NCI-H526 treated with DMSO at 0.1 percent for 48 hours (cell line): ENCODE measurements at regions not wholly inside any gene's neighbourhood (a gene's known extent, or its start where the extent isn't known, plus 50 kb on each side); places are given as distances from the start of the nearest gene placed in this dataset.
"Not testable (repeated sequence)": the region's sequence is repeated elsewhere in the genome, so short reads cannot be mapped to it uniquely, and the experiment has no call there.

Experiments used
- DNase-seq: peaks from one replicate; lab custom pipeline; 2025; lab: John Stamatoyannopoulos, UW

- DNase-seq: no peak
These were observed 683.9 kb downstream of the CCSER2 start for GRCh38 chr10:85012305-85012704.

DNA sequence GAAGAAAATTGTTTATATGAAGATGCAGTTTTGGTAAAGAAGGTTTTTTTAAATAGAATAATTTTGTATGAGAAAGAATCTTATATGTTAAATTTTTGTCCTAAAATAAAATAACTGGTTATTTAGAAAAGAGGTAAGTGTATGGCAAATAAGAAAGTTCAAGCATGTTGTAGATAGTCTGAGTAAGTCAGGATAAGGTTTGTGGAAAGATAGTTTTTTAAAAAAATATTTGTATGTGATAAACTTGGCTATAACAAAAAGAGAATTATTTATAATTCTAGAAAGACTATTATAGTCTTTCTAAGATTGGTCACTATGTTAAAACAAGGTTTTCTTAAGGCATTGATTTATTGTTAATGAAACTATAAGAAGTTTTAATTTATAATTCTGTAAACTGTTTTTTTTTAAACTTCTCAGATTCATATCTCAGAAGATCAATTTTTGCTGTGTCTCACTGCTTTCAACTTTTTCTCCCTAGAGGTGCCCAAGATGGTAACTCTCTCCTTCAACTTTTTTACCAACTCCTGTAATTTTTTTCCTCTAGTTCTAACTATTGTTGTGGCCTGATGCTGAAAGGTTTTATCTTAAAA lies 698.6 kb downstream of the CCSER2 start:
- no peak for DNase-seq

- DNase-seq: no peak
These were observed 704.6 kb downstream of the CCSER2 start for GRCh38 chr10:85032981-85033380.

GRCh38 chr10:85036661-85037060 lies 708.3 kb downstream of the CCSER2 start:
- peak; percentile 0 for DNase-seq

- DNase-seq: no peak
These were observed 710.9 kb downstream of the CCSER2 start for GRCh38 chr10:85039311-85039710.

- DNase-seq: no peak
These were observed 714.8 kb downstream of the CCSER2 start for GRCh38 chr10:85043207-85043606.

DNA sequence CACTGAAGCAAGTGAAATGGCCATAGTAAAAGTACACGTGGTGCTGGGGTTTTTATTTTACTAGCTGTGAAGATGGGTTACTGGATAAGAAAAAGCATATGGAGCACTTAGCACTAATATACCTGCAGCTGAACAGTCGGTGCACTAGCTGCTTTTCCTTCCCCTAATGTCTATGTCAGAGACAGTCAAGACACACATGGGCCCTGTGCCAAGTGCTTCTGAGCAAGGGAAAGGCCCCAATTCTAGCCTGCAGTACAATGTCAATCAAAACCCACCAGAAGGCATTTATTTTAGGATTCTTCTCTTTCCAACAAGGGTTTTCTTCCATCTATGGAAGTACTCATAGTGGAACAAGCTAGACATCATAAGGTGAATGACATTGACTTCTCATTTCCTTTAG lies 716.7 kb downstream of the CCSER2 start:
- DNase-seq: no peak

DNA sequence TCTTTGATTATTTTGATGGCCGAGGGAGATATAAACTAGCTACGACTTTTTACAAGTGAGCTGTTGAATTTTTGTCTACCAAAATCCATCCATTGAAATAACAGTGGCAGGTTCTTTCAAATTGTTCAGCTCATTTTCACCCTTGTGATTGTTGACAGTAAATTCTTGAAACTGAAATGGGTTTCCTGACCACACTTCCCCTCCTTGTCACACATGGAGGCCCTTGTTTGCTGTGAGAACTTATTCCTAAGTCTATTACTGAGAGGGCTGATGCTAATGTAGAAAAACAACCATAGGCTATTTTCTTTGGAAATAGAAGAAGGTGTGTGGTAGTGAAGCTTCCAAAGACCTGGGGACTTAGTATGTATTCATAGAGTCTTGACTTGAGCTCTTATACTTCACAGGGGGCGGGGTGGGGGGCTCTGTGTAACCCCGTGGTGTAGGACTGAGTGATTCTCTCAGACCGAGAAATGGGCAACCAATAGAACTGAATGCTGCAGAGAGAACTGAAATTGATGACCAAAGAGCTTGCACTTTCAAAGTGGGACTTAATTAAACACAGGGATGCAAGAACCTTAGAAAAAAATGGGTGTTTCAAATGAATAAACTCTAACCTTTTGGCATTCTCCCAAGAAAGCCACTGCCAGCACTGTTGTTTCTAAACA lies 718.9 kb downstream of the CCSER2 start:
- DNase-seq: no peak

GRCh38 chr10:85047979-85048378 lies 719.6 kb downstream of the CCSER2 start:
- DNase-seq: no peak

GRCh38 chr10:85048644-85049043 lies 720.3 kb downstream of the CCSER2 start:
- DNase-seq: no peak

- DNase-seq: no peak
These were observed 732.6 kb downstream of the CCSER2 start for GRCh38 chr10:85060944-85061343.

DNA sequence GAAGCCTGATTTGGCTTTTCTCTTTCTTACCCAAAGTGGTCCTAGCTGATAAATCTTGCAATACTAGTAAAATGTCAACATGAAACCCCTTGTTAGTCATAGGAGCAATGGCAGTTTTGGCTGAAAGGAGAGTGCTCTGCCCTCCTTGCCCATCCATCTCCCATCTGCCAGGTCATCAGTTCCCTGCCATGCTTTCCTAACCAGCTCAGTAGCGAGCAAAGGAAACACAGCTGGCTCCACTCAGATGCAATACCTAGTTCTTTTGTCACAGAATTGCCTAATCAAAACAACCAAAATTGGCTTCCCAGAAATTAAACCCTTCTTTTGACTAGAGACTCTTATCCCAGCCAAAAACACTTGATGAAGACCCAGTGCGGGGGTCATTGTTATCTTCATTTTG lies 733.0 kb downstream of the CCSER2 start:
- DNase-seq: no peak

- DNase-seq: no peak
These were observed 739.6 kb downstream of the CCSER2 start for GRCh38 chr10:85067955-85068354.

DNA sequence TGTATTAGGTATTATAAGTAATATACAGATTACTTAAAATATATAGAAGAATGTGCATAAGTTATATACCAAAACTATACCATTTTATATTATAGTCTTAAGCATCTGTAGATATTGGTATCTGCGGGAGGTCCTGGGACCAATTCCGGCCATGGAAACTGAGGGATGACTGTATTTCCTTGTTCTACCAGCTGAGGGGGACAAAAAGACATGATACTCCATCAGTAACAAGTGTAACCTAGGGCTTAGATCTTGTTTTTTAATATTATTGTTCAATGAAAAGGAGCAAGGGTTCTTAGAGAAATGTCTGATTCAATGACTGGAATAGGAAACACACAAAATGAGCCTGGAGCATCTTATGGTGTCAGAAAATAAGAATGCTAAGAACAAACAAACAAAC lies 752.5 kb downstream of the CCSER2 start:
- no peak for DNase-seq

GRCh38 chr10:85098835-85099521 lies 770.6 kb downstream of the CCSER2 start:
- DNase-seq: no peak

- DNase-seq: no peak
These were observed 772.1 kb downstream of the CCSER2 start for GRCh38 chr10:85100495-85100894.

GRCh38 chr10:85105614-85106255 lies 777.3 kb downstream of the CCSER2 start:
- no peak for DNase-seq

DNA sequence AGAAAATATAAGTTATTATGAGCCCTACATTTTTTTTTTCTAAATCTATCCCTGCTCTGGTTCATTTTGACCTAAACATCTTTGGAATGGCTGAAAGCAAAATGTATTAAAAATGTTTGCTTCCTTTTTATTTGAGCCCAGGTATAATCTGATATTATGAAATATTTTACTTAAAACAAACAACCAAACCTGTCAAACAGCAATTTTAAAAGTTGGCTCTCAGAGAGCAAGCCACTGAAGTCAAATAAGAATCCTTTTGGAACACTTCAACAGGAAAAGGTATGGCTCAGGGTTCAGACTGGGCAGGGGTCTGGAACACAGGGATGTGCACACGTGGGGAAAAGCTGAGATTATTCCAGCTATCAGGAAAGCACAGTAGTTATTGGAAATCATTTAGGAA lies 782.9 kb downstream of the CCSER2 start:
- DNase-seq: no peak

DNA sequence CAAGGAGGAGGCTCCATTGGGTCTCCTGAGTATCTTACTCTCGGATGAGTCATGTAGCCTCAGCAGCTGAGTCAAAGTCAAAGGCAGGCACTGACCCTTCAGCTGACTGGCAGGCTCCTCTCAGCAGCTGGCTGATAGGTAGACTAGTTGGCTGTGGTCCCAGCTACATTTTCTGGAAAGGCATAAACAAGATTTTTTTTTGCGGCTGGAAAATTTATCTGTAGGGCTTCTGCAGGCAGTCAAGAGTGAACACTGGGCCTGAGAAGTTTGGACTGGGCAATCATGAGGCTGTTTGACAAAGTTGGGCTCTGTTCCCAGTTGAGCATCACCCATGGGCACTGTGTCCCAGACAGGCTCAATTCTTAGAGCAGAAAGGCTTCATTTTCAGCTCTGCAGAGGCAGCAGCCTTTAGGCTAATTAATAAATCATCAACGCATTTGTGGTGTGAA lies 796.2 kb downstream of the CCSER2 start:
- no peak for DNase-seq

- DNase-seq: no peak
These were observed 808.9 kb downstream of the CCSER2 start for GRCh38 chr10:85137253-85137652.

GRCh38 chr10:85138046-85138445 lies 809.7 kb downstream of the CCSER2 start:
- no peak for DNase-seq

GRCh38 chr10:85139124-85139523 lies 810.7 kb downstream of the CCSER2 start:
- no peak for DNase-seq

DNA sequence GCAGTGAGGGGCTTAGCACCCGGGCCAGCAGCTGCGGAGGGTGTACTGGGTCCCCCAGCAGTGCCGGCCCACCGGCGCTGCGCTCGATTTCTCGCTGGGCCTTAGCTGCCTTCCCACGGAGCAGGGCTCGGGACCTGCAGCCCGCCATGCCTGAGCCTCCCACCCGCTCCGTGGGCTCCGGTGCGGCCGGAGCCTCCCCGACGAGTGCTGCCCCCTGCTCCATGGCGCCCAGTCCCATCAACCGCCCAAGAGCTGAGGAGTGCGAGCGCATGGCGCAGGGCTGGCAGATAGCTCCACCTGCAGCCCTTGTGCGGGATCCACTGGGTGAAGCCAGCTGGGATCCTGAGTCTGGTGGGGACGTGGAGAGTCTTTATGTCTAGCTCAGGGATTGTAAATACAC lies 813.1 kb downstream of the CCSER2 start:
- DNase-seq: not testable (repeated sequence)
